Mucosa of descending colon (tissue), 3 donors: ENCODE measurements at regions not wholly inside any gene's neighbourhood (a gene's known extent, or its start where the extent isn't known, plus 50 kb on each side); places are given as distances from the start of the nearest gene placed in this dataset.

Source experiments
- ATAC-seq: fragments of 200-7000 bp; cut with Tn5 transposase; one replicate; pipeline ENCODE4 v1.9.1; 2020; ENCODE audit warnings: mild to moderate bottlenecking, moderate library complexity
- DNase-seq, 3 donors: peaks; one replicate each; pipeline ENCODE4 v3.0.0-alpha.2; 2020
- H3K36me3 ChIP-seq: fragments of 200-600 bp; one replicate; pipeline ENCODE4 v1.8.0; 2021; ENCODE audit warnings: low read depth, mild to moderate bottlenecking
- H3K4me1 ChIP-seq: fragments of 200-600 bp; one replicate; pipeline ENCODE4 v1.8.0; 2021; ENCODE audit warnings: low read depth, mild to moderate bottlenecking
- H3K4me3 ChIP-seq: fragments of 200-600 bp; one replicate; pipeline ENCODE4 v1.8.0; 2021; ENCODE audit warnings: mild to moderate bottlenecking
- H3K9me3 ChIP-seq: fragments of 200-600 bp; one replicate; pipeline ENCODE4 v1.8.0; 2021; ENCODE audit warnings: mild to moderate bottlenecking
- intact Hi-C, 2 donors: fragments of 100-400 bp; cut with DNase I in 1 of 2; cut with micrococcal nuclease in 1 of 2; formaldehyde crosslinking; loops; one replicate each; pipeline versions ENCODE4 v1.11.0 to v1.11.1; 2022; cut with DNase I, micrococcal nuclease
- TF ChIP-seq, protein P1 (sequence below): fragments of 200-600 bp; IDR thresholded peaks from one replicate; pipeline ENCODE4 v1.8.0; 2022; ENCODE audit warnings: antibody characterized with exemption, mild to moderate bottlenecking
- donor health status: DM: no; HTN: no; CAD: no; lungs with moderate emphysema.
- donor health status: DM: no; HTN: no; CAD: no.
- donor health status: DM: no; HTN: yes; CAD: no.

- H3K9me3 ChIP-seq, result peaks cover 40% of the 10 kb centered on the region
- TF ChIP-seq, protein P1, sequence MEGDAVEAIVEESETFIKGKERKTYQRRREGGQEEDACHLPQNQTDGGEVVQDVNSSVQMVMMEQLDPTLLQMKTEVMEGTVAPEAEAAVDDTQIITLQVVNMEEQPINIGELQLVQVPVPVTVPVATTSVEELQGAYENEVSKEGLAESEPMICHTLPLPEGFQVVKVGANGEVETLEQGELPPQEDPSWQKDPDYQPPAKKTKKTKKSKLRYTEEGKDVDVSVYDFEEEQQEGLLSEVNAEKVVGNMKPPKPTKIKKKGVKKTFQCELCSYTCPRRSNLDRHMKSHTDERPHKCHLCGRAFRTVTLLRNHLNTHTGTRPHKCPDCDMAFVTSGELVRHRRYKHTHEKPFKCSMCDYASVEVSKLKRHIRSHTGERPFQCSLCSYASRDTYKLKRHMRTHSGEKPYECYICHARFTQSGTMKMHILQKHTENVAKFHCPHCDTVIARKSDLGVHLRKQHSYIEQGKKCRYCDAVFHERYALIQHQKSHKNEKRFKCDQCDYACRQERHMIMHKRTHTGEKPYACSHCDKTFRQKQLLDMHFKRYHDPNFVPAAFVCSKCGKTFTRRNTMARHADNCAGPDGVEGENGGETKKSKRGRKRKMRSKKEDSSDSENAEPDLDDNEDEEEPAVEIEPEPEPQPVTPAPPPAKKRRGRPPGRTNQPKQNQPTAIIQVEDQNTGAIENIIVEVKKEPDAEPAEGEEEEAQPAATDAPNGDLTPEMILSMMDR, result no peak
- H3K4me3 ChIP-seq, result no peak overlapping the region
- ATAC-seq (no peak), DNase-seq (no peak)
- no peaks in the 10 kb centered on the region for H3K36me3 ChIP-seq
- no peaks in the 10 kb centered on the region for H3K4me1 ChIP-seq
- intact Hi-C loops, result no loop called here
Measured at GRCh38 chr11:97902828-97903227, 1117.9 kb upstream of the CNTN5 start.

DNA sequence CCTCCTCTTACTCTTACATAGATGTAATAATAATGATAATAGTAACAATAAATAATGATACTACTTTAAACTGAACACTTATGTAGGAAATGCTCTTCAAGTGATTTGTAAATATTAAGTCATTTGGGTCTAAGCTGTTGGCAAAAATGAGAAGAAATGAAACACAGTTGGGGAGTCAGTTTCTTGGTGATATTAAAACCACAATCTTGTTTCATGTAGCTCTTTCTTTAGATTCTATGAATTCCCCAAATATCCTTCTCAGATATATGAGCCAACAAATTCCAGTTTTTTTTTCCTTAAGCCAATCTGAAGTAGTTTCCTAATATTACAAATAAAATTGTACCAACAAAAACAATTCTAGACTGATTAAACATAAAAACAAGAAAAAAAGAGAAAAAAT lies 1115.6 kb upstream of the CNTN5 start:
- intact Hi-C loops, result no loop called here
- TF ChIP-seq, protein P1, result no peak
- no peak for ATAC-seq
- H3K9me3 ChIP-seq, result peaks cover 25% of the 10 kb centered on the region
- no peak for DNase-seq
- H3K4me3 ChIP-seq, result no peak overlapping the region
- no peaks in the 10 kb centered on the region for H3K4me1 ChIP-seq
- no peaks in the 10 kb centered on the region for H3K36me3 ChIP-seq

DNA sequence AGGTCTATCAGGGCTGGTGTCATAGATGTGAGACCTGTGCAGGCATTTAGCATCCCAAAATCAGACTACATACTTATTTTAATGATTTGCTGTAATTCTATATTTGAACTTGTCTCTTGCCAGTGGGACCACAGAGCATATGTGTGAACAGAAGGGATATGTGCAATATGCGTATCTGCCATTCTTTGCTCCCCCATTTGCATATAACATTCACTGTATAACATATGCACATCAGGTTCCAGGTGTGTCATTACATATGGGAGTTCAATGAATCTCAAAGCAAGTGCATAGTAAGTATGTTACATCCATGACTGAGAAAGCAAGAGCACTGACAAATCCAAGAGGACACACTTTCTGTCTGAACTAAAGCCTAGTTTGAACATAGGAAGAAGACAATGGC lies 1115.1 kb upstream of the CNTN5 start:
- intact Hi-C loops, result no loop called here
- no peak overlapping the region for H3K4me3 ChIP-seq

GRCh38 chr11:97908354-97908753 lies 1112.4 kb upstream of the CNTN5 start:
- H3K36me3 ChIP-seq, result no peaks in the 10 kb centered on the region
- H3K4me1 ChIP-seq, result no peaks in the 10 kb centered on the region
- intact Hi-C loops, result no loop called here
- DNase-seq (no peak), ATAC-seq (no peak)
- peaks cover 13% of the 10 kb centered on the region for H3K9me3 ChIP-seq
- no peak overlapping the region for H3K4me3 ChIP-seq
- TF ChIP-seq, protein P1, result no peak

More for the DNA sequence above, 1115.1 kb upstream of the CNTN5 start:
- TF ChIP-seq, protein P1, result no peak
- ATAC-seq, result no peak
- no peaks in the 10 kb centered on the region for H3K4me1 ChIP-seq
- H3K36me3 ChIP-seq, result no peaks in the 10 kb centered on the region
- peaks cover 23% of the 10 kb centered on the region for H3K9me3 ChIP-seq
- no peak for DNase-seq

DNA sequence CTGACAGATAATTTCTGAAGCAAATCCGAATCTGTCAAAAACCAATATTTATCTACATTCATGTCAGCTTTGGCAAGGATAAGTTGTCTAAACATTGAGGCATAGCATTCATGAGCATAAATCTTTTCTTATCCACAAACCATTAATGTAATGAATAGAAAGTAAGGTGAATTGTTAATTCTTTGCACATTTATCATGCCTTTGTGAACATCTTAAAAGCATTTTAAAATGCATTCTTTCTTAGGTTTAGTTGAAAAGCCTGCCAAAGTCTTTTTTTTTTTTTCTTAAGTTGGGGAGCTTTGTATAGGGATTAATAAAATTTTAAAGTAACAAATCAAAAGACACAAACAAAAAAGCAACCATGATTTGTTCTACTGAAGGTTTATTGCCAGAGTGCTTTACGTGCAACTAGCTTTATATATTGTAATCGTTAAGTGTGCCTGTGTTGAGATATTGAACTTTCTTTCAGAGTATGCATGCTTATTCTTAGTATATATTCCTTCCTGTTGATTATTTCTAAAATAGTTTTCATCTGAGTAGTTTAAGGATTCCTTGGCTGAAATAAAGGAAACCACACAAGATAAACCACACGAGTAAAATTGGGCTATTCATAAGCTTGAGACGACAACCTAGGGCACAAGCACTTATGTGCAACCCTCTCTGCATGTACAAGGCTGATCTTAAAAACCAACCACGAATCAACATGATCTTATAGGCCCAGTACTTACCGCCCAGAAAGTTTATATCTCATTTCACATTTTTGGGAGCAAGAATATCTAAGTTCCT lies 1110.9 kb upstream of the CNTN5 start:
- intact Hi-C loops, result no loop called here
- no peak for ATAC-seq
- no peaks in the 10 kb centered on the region for H3K36me3 ChIP-seq
- no peak overlapping the region for H3K4me3 ChIP-seq
- H3K9me3 ChIP-seq, result peaks cover 9% of the 10 kb centered on the region
- TF ChIP-seq, protein P1, result no peak
- H3K4me1 ChIP-seq, result no peaks in the 10 kb centered on the region
- no peak for DNase-seq
